ENCODE measurements at regions not wholly inside any gene's neighbourhood (a gene's known extent, or its start where the extent isn't known, plus 50 kb on each side); places are given as distances from the start of the nearest gene placed in this dataset.
A peak's percentile ranks its signal among the peaks of the same experiment; 100 is the strongest.

DNA sequence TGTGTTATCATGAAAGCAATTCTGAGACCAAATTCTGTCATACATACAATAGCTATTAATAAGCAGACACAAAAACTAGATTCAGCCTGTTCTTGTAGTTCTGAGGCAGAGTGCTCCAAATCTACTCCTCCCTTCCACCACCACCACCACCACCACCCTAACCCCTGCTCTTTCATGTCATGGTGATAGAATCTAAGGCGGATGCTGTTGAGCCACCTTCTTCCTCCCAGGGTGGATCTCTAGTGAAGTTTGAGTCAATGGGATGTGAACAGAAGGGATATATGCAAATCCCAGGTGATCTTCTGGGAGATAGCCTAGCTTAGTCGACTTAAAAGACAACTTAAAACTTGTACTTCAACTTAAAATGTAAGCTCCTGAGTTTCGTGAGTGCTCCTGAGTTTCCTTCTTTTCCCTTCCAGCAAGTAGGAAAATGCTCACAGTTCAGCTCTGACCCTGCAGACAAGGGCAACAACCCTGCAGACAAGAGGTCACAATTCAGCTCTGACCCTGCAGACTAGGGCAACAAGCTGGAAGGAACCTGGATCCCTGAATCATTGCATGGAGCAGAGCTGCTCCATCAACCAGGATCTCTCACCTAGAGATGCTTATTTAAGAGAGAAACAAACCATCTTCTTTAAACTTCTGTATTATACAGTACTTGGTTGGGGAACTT is 204.1 kb downstream of the TTC8 start:
- H3K4me3 ChIP-seq (replicated peaks in 1 of 3; ENCODE audit: low read depth in 2 of 3, low read length in 3 of 3), result no peak overlapping the region
- H3K79me2 ChIP-seq (ENCODE audit: insufficient read depth, low read length), result no peaks in the 10 kb centered on the region
- no peak overlapping the region for H2AFZ ChIP-seq (ENCODE audit: insufficient read depth, low read depth, low read length, poor library complexity, severe bottlenecking)
- TF ChIP-seq, protein P1, sequence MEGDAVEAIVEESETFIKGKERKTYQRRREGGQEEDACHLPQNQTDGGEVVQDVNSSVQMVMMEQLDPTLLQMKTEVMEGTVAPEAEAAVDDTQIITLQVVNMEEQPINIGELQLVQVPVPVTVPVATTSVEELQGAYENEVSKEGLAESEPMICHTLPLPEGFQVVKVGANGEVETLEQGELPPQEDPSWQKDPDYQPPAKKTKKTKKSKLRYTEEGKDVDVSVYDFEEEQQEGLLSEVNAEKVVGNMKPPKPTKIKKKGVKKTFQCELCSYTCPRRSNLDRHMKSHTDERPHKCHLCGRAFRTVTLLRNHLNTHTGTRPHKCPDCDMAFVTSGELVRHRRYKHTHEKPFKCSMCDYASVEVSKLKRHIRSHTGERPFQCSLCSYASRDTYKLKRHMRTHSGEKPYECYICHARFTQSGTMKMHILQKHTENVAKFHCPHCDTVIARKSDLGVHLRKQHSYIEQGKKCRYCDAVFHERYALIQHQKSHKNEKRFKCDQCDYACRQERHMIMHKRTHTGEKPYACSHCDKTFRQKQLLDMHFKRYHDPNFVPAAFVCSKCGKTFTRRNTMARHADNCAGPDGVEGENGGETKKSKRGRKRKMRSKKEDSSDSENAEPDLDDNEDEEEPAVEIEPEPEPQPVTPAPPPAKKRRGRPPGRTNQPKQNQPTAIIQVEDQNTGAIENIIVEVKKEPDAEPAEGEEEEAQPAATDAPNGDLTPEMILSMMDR (IDR thresholded peaks at IDR 0.05), result no peak
- peaks cover 5 to 16% of the 10 kb centered on the region in 2 donors for H3K9me3 ChIP-seq (replicated peaks in 1 of 2; ENCODE audit: control insufficient read depth in 1 of 2, insufficient read depth in 1 of 2, low read length in 2 of 2)
- H3K36me3 ChIP-seq (replicated peaks in 1 of 2; ENCODE audit: control insufficient read depth in 1 of 2, insufficient read depth in 2 of 2, low read length in 2 of 2), result no peaks in the 10 kb centered on the region
- no peak overlapping the region for H3K4me2 ChIP-seq (replicated peaks; ENCODE audit: extremely low read depth, low read length, poor library complexity, severe bottlenecking)
- H3K4me1 Mint-ChIP-seq, result peaks cover 28% of the 10 kb centered on the region
- no peak for DNase-seq
- H3K27ac ChIP-seq (ENCODE audit: low read depth in 1 of 2, low read length in 2 of 2), result no peak overlapping the region
- intact Hi-C loops (cut with micrococcal nuclease), result loop anchor here (10.0 kb wide), 1 partner anchor 886 kb away; no protein-coding TSS in a partner anchor
- peaks cover 22 to 35% of the 10 kb centered on the region in 2 donors for H3K27me3 ChIP-seq (ENCODE audit: control insufficient read depth in 2 of 2, insufficient read depth in 2 of 2, low read length in 2 of 2)
- H3K9ac ChIP-seq (ENCODE audit: insufficient read depth, low read length, poor library complexity, severe bottlenecking), result no peak overlapping the region
- H3K36me3 Mint-ChIP-seq, result peaks cover 0 to 2% of the 10 kb centered on the region in 2 donors
- H4K20me1 ChIP-seq (ENCODE audit: insufficient read depth, low read length), result no peaks in the 10 kb centered on the region
- H3K4me3 Mint-ChIP-seq, result peak overlapping the region in 1 of 2 donors; percentile 82
- peaks cover 0 to 13% (median 10%) of the 10 kb centered on the region in 7 donors for H3K9me3 Mint-ChIP-seq
- 82% methylated on average over 2 of the region's 3 CpGs for WGBS (ENCODE audit: insufficient coverage)
- peaks cover 29 to 43% (median 34%) of the 10 kb centered on the region in 3 donors for H3K27me3 Mint-ChIP-seq (ENCODE audit: low read depth in 3 of 3)
- peaks cover 34 to 37% of the 10 kb centered on the region in 2 donors for H3K4me1 ChIP-seq (ENCODE audit: control insufficient read depth in 1 of 2, insufficient read depth in 2 of 2, low read length in 2 of 2)
- H3K27ac Mint-ChIP-seq, result peak overlapping the region in 1 of 7 donors; percentile 52

DNA sequence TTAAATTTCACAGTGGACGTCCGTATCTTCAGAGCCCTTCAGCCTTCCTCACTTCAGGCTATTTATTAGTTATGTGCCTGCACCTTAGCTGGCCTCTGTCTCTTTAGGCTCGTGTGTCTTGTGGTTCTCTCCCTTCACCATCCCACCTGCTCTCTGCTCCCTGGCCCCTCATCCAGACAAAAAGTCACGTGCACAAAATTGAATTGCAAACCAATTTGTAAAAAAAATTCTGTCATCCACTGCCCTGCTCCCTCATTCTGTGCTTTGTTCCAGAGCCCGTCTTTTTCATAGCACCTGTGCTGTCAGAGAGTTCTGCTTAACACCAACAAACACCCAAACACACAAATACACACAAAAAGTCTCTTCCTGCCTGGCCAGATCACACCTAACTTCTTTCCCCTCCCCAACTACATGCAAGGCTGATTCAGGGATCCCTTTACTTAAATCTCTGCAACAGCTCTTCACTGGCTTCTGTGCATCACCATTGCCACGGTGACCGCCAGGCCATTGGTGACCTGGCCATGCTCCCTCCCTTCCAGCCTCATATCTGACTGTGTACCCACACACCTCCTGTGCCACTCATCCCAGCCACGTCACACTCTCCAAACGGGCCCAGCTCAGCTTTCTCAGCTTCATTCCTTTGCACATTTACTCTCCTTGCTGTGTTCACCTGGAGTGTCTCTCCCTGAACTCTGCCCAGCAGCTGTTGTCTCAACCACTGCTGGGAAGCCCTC is 205.7 kb downstream of the TTC8 start:
- peaks cover 22 to 35% of the 10 kb centered on the region in 2 donors for H3K27me3 ChIP-seq (ENCODE audit: control insufficient read depth in 2 of 2, insufficient read depth in 2 of 2, low read length in 2 of 2)
- DNase-seq, result no peak
- TF ChIP-seq, protein P1 (IDR thresholded peaks at IDR 0.05), result no peak
- no peak overlapping the region for H3K4me2 ChIP-seq (replicated peaks; ENCODE audit: extremely low read depth, low read length, poor library complexity, severe bottlenecking)
- no peaks in the 10 kb centered on the region for H3K36me3 ChIP-seq (replicated peaks in 1 of 2; ENCODE audit: control insufficient read depth in 1 of 2, insufficient read depth in 2 of 2, low read length in 2 of 2)
- no peak overlapping the region for H3K4me3 ChIP-seq (replicated peaks in 1 of 3; ENCODE audit: low read depth in 2 of 3, low read length in 3 of 3)
- 96% methylated on average over 8 of the region's 9 CpGs for WGBS (ENCODE audit: insufficient coverage)
- H3K36me3 Mint-ChIP-seq, result peaks cover 0 to 2% of the 10 kb centered on the region in 2 donors
- peaks cover 0 to 13% (median 10%) of the 10 kb centered on the region in 7 donors for H3K9me3 Mint-ChIP-seq
- no peak overlapping the region for H3K9ac ChIP-seq (ENCODE audit: insufficient read depth, low read length, poor library complexity, severe bottlenecking)
- H2AFZ ChIP-seq (ENCODE audit: insufficient read depth, low read depth, low read length, poor library complexity, severe bottlenecking), result no peak overlapping the region
- H3K9me3 ChIP-seq (replicated peaks in 1 of 2; ENCODE audit: control insufficient read depth in 1 of 2, insufficient read depth in 1 of 2, low read length in 2 of 2), result peaks cover 5 to 16% of the 10 kb centered on the region in 2 donors
- H3K27ac ChIP-seq (ENCODE audit: low read depth in 1 of 2, low read length in 2 of 2), result no peak overlapping the region
- no peaks in the 10 kb centered on the region for H4K20me1 ChIP-seq (ENCODE audit: insufficient read depth, low read length)
- peaks cover 21% of the 10 kb centered on the region for H3K4me1 Mint-ChIP-seq
- intact Hi-C loops (cut with micrococcal nuclease), result loop anchor here (10.0 kb wide), 1 partner anchor 885 kb away; no protein-coding TSS in a partner anchor
- peaks cover 25 to 28% of the 10 kb centered on the region in 2 donors for H3K4me1 ChIP-seq (ENCODE audit: control insufficient read depth in 1 of 2, insufficient read depth in 2 of 2, low read length in 2 of 2)
- peaks cover 29 to 45% (median 34%) of the 10 kb centered on the region in 3 donors for H3K27me3 Mint-ChIP-seq (ENCODE audit: low read depth in 3 of 3)
- no peaks in the 10 kb centered on the region for H3K79me2 ChIP-seq (ENCODE audit: insufficient read depth, low read length)
- H3K27ac Mint-ChIP-seq, result no peak overlapping the region
- peak overlapping the region; percentile 0 to 27 for H3K4me3 Mint-ChIP-seq
